Psoas muscle (tissue), 7 donors: ENCODE measurements at regions not wholly inside any gene's neighbourhood (a gene's known extent, or its start where the extent isn't known, plus 50 kb on each side); places are given as distances from the start of the nearest gene placed in this dataset.

ENCODE experiments used
- ATAC-seq, 4 donors: fragments of 200-7000 bp; cut with Tn5 transposase; one replicate each; pipeline ENCODE4 v1.9.1; 2020; ENCODE audit warnings: moderate library complexity in 3 of 4, mild to moderate bottlenecking in 2 of 4
- DNase-seq, 2 donors: peaks; one replicate each; pipeline ENCODE4 v3.0.0-alpha.2; 2020
- H3K27ac ChIP-seq: fragments of 200-600 bp; one replicate; pipeline ENCODE4 v1.8.0; 2022
- H3K27me3 ChIP-seq, 3 donors: fragments of 200-600 bp in 1 of 3; one replicate each; pipeline versions ENCODE4 v1.6.1 to v1.8.0; 2013 to 2022; ENCODE audit warnings: low read length in 2 of 3, mild to moderate bottlenecking in 2 of 3, moderate library complexity in 1 of 3; ENCODE audit not compliant: insufficient read depth in 3 of 3
- H3K36me3 ChIP-seq, 2 donors: fragments of 200-600 bp in 1 of 2; one replicate each; pipeline versions ENCODE4 v1.6.1 to v1.8.0; 2013 to 2022; ENCODE audit warnings: low read depth in 1 of 2, mild to moderate bottlenecking in 1 of 2, moderate library complexity in 1 of 2; ENCODE audit not compliant: insufficient read depth in 1 of 2
- H3K4me1 ChIP-seq: fragments of 200-600 bp; one replicate; pipeline ENCODE4 v1.8.0; 2022
- H3K4me3 ChIP-seq: fragments of 200-600 bp; one replicate; pipeline ENCODE4 v1.8.0; 2022; ENCODE audit warnings: mild to moderate bottlenecking
- H3K9me3 ChIP-seq: fragments of 200-600 bp; one replicate; pipeline ENCODE4 v1.8.0; 2022
- WGBS, 3 donors: extraction: QIAGEN DNeasy Blood & Tissue Kit; methylation state at CpG; one replicate each; pipeline versions ENCODE4 v1.1.6 to v1.1.7; 2013; 5-methylcytosine and 5-hydroxymethylcytosine counted together
- intact Hi-C, 2 donors: fragments of 100-400 bp; cut with DNase I; formaldehyde crosslinking; loops; one replicate each; pipeline versions ENCODE4 v1.11.0 to v1.14.2; 2022
- TF ChIP-seq, protein P1 (sequence below): fragments of 200-600 bp; IDR thresholded peaks from one replicate; pipeline ENCODE4 v1.8.0; 2022; ENCODE audit warnings: antibody characterized with exemption
- donor health status: healthy with polysubstance abuse.
- donor health status: DM: no; HTN: no; CAD: no; lungs with moderate emphysema.
- donor health status: Bipolar disorder and iron deficiency.
- donor health status: healthy.
- donor health status: DM: yes; HTN: yes; CAD: no.
- donor health status: DM: no; HTN: no; CAD: no.
- donor health status: DM: yes; HTN: yes; CAD: no.

- DNase-seq, result no peak
Measured at GRCh38 chr20:56195946-56196345, 52.6 kb upstream of the MC3R start.

More at GRCh38 chr20:56195946-56196345, 52.6 kb upstream of the MC3R start:
- no peaks in the 10 kb centered on the region for H3K36me3 ChIP-seq
- H3K9me3 ChIP-seq, result peaks cover 5% of the 10 kb centered on the region
- no peak for ATAC-seq
- H3K27ac ChIP-seq, result no peak overlapping the region
- intact Hi-C loops, result no loop called here
- no peak overlapping the region for H3K4me3 ChIP-seq
- H3K4me1 ChIP-seq, result no peaks in the 10 kb centered on the region
- TF ChIP-seq, protein P1, sequence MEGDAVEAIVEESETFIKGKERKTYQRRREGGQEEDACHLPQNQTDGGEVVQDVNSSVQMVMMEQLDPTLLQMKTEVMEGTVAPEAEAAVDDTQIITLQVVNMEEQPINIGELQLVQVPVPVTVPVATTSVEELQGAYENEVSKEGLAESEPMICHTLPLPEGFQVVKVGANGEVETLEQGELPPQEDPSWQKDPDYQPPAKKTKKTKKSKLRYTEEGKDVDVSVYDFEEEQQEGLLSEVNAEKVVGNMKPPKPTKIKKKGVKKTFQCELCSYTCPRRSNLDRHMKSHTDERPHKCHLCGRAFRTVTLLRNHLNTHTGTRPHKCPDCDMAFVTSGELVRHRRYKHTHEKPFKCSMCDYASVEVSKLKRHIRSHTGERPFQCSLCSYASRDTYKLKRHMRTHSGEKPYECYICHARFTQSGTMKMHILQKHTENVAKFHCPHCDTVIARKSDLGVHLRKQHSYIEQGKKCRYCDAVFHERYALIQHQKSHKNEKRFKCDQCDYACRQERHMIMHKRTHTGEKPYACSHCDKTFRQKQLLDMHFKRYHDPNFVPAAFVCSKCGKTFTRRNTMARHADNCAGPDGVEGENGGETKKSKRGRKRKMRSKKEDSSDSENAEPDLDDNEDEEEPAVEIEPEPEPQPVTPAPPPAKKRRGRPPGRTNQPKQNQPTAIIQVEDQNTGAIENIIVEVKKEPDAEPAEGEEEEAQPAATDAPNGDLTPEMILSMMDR, result no peak
- H3K27me3 ChIP-seq, result peaks cover 0 to 2% (median 0%) of the 10 kb centered on the region in 3 donors
- 70 to 77% (median 76%) methylated on average over 2 of the region's 2 CpGs for WGBS, 3 donors
